HG03469 (cell line): ENCODE measurements at regions not wholly inside any gene's neighbourhood (a gene's known extent, or its start where the extent isn't known, plus 50 kb on each side); places are given as distances from the start of the nearest gene placed in this dataset.
A peak's percentile ranks its signal among the peaks of the same experiment; 100 is the strongest.
"Not testable (repeated sequence)": the region's sequence is repeated elsewhere in the genome, so short reads cannot be mapped to it uniquely, and the experiment has no call there.

Source experiments
- ATAC-seq: cut with Tn5 transposase; IDR thresholded peaks from one replicate; pipeline ENCODE4 v1.9.1; 2021; ENCODE audit warnings: mild to moderate bottlenecking, moderate library complexity, moderate number of reproducible peaks; ENCODE audit not compliant: unreplicated experiment

DNA sequence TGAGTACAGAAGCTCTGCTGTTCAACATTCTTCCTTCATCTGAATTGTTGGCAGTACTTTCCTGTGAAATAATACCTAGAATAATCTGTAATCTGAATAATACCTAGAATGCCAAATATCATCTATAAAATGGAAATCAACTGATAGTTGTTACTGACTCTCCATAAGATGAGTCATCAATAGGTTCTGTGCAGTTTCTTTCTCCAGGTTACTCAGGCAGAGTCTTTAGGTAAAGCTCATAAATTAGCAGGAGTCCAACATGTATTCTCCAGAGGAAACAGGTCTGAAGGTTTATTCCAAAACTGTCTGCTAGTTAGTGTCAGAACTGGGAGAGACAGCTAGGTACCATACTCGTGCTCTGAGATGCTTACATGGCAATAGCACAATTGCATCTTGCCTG, 282.0 kb upstream of the MAP2 start:
- no peak for ATAC-seq

GRCh38 chr2:209145220-209145691, 278.6 kb upstream of the MAP2 start:
- ATAC-seq = not testable (repeated sequence)

GRCh38 chr2:209145941-209146681, 277.7 kb upstream of the MAP2 start:
- no peak for ATAC-seq

GRCh38 chr2:209146682-209147320, 277.0 kb upstream of the MAP2 start:
- no peak for ATAC-seq

DNA sequence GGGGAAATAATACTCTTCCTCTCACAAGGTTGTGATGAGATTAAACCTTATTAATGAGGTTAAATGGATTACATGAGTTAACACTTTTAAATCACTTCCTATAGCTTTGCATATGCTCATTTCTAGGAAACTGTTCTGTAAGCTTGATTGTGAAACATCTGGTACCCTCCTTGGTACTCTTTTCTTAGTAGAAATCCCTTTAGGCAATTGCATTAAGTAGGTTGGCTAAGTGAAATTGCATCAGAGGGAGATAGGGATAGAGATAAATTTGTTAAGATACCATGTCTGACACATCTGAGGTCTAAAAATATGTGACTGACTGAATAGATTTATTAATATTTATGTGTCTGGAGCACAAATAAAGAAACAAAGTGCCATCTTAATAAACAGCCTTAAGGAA, 275.9 kb upstream of the MAP2 start:
- no peak for ATAC-seq

- ATAC-seq = no peak
Measured at GRCh38 chr2:209160800-209161588, 262.9 kb upstream of the MAP2 start.

DNA sequence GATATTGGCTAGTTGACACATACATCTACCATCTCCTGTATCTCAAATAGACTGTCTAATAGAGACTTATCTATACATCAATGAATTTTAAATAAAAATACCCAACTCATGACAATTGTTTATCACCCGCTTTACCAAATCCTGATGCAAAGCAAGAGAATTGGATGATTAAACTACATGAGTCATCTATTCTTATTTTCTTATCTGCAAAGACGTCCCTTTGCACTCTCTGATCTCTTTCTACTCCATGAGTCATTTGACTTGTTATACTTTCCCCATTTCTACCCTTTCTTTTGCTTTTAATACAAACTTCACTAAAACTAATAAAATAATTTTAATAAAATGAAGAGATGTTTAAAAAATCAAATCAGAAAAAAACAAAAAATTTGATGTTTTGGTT, 261.7 kb upstream of the MAP2 start:
- no peak for ATAC-seq

- ATAC-seq = no peak
Measured at GRCh38 chr2:209181984-209182383, 241.9 kb upstream of the MAP2 start.

DNA sequence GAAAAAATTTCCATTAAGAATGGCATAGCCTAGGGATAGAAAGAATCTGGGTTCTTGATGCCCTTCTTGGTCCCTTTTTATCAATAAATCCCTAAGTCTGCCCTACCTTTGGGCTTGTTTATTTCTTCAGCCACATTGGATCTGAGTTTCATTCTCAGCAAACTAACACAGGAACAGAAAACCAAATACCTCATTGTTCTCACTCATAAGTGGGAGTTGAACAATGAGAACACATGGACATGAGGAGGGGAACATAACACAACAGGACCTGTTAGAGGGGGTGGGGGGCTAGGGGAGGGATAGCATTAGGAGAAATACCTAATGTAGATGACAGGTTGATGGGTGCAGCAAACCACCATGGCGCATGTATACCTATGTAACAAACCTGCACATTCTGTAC, 237.0 kb upstream of the MAP2 start:
- not testable (repeated sequence) for ATAC-seq

DNA sequence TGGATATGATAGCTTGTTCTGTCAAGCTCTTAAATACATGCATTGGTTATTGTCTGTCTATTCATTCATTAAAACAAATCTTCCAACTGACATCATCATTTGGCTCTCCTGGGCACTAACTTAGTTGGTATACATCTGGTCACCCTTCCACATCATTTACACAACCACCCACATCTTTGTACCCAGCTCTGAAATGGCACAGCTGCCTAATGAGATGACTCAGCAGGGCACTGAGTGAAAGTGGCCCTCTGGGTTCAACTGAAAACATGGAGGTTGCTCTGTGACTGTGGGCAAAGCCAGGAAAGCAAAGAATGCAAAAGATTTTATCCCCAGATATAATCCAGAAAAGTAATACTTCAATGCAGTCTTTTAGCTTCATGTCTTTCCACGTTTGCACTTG, 234.0 kb upstream of the MAP2 start:
- ATAC-seq = no peak

DNA sequence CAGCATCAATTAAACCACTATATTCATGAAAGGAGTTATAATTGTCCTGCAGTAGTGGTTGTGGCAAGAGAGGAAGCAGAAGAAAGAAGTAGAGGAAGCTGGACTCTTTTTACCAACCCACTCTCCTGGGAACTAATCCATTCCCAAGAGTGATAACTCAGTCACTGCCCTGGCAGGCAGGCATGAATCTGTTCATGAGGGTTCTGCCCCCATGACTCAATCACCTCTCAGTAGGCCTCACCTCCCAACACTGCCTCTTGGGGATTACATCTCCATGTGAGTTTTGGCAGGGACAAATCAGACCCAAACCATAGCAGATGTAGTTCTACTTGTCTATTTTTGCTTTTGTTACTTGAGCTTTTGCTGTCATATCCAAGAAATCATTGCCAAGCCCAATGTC, 232.7 kb upstream of the MAP2 start:
- no peak for ATAC-seq

- no peak for ATAC-seq
Measured at GRCh38 chr2:209194717-209195116, 229.1 kb upstream of the MAP2 start.

DNA sequence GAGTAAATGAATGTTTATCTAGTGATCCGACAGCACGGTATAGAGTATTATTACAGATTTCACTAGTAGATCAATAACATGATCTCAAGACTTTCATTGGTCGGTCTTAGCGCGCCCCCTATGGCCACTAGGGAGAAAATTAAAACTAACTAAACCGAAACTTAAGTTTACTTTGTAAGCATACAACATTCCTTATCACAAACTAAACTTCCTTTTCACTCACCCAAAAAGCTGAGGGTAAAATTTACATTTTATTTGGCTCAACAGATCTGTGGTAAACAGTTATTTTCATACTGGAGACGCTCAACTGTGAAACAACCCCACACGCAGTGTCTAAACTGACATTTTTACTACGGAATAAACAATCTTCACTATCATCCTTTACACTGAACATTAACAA, 215.6 kb upstream of the MAP2 start:
- ATAC-seq = peak; percentile 53

DNA sequence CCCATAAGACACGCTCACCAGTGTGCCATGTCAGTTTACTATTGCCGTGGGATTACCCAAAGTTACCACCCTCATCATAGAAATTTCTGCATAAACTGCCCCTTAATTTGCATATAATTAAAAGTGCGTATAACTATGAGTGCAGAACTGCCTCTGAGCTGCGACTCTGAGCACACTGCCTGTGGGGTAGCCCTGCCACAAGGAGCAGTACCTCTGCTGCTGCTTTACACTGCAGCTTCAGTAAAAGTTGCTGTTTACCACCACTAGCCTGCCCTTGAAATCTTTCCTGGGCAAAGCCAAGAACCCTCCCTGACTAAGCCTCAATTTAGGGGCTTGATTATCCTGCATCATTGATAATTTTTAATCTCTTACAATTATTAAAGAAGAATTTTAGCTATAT, 213.9 kb upstream of the MAP2 start:
- ATAC-seq = no peak

GRCh38 chr2:209230560-209230959, 193.3 kb upstream of the MAP2 start:
- no peak for ATAC-seq

DNA sequence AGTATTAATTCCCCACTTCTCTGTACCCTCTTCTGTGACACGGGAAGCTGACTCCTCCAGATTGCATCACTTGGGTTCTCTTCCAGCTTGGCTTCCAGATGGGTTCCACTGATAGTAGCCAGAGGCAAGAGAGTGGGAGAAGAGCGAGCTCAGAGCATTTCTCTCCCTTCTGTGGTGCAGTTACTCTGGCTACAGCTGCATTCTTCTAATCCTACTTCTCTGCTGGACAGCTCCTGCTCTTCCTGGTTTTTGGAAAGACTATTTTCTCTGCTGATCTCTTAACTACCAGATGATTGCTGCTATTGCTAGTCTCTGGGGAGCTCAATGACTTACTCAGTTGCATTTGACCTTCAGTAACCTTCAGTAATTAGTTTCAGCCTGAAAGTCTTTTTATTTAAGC, 187.5 kb upstream of the MAP2 start:
- no peak for ATAC-seq

- ATAC-seq = no peak
Measured at GRCh38 chr2:209238765-209239584, 184.9 kb upstream of the MAP2 start.

GRCh38 chr2:209239585-209239938, 184.3 kb upstream of the MAP2 start:
- no peak for ATAC-seq

DNA sequence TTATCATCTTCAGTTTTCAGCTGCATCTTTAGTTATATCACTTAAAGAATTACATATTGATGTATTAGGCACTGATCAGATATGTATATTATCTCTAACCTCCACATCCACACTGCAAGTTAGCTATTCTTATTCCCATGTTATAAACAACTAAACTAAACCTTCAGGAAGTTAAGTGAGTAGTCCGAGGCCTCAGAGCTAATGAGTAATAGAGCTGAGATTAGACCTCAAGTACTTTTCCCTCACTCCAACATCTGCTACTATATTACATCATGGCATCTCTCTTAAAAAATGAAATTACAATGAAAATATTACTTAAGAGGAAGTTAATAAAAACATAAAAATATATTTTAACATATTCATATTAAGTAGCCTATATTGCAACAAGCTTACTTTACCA, 183.6 kb upstream of the MAP2 start:
- no peak for ATAC-seq

DNA sequence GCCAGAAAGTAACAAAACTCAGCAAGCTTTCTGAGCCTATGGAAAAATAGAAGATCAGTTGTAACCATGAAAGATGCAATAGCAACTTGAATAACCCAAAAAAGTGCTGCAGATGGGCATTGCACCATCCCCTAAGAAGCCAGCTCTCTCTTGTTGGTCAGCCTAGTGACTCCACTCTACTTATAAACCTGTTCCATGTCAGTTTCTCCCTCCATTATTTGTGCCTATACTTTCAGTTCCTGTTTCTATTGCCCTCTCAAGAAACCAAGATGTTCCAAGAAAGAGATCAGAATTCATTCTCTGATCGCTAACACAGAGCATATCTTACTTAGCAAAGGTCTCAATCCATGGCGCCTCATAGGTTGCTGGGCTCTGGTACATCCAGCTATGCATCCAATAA, 170.3 kb upstream of the MAP2 start:
- no peak for ATAC-seq

GRCh38 chr2:209259767-209260166, 164.1 kb upstream of the MAP2 start:
- ATAC-seq = no peak
